ENCODE measurements at regions not wholly inside any gene's neighbourhood (a gene's known extent, or its start where the extent isn't known, plus 50 kb on each side); places are given as distances from the start of the nearest gene placed in this dataset.

GRCh38 chr22:34301569-34301968, 381.3 kb upstream of the LARGE1 start:
- no peak for TF ChIP-seq CTCF (IDR thresholded peaks at IDR 0.05; ENCODE audit: control extremely low read depth, extremely low read depth, low read depth, missing control alignments)
- CTCF ChIA-PET = interaction anchor here (1.0 to 1.1 kb wide), 2 partner anchors 8 to 10 kb away, joined by 3 to 4 read pairs; no protein-coding TSS in a partner anchor
- POLR2A ChIA-PET = no interaction called here
- DNase-seq (ENCODE audit: extremely low spot score) = no peak

GRCh38 chr22:34303656-34304055, 383.4 kb upstream of the LARGE1 start:
- ChIA-PET POLR2A (no interaction called here), CTCF (interaction anchor here (1.1 to 1.7 kb wide), 2 partner anchors 12 to 18 kb away, joined by 3 read pairs; no protein-coding TSS in a partner anchor)
- TF ChIP-seq CTCF (IDR thresholded peaks at IDR 0.05; ENCODE audit: control extremely low read depth, extremely low read depth, low read depth, missing control alignments) = no peak
- no peak for DNase-seq (ENCODE audit: extremely low spot score)

GRCh38 chr22:34306361-34306760, 386.1 kb upstream of the LARGE1 start:
- DNase-seq (ENCODE audit: extremely low spot score) = no peak
- ChIA-PET CTCF (no interaction called here), POLR2A (no interaction called here)
- no peak for TF ChIP-seq CTCF (IDR thresholded peaks at IDR 0.05; ENCODE audit: control extremely low read depth, extremely low read depth, low read depth, missing control alignments)

GRCh38 chr22:34308101-34308500, 387.8 kb upstream of the LARGE1 start:
- DNase-seq (ENCODE audit: extremely low spot score) = no peak
- CTCF ChIA-PET = interaction anchor here (0.7 kb wide), 1 partner anchor 11 kb away, joined by 4 read pairs; no protein-coding TSS in a partner anchor
- POLR2A ChIA-PET = no interaction called here
- no peak for TF ChIP-seq CTCF (IDR thresholded peaks at IDR 0.05; ENCODE audit: control extremely low read depth, extremely low read depth, low read depth, missing control alignments)

- POLR2A ChIA-PET = no interaction called here
- no peak for DNase-seq (ENCODE audit: extremely low spot score)
- CTCF ChIA-PET = interaction anchor here (1.6 kb wide), 1 partner anchor 11 kb away, joined by 4 read pairs; no protein-coding TSS in a partner anchor
- no peak for TF ChIP-seq CTCF (IDR thresholded peaks at IDR 0.05; ENCODE audit: control extremely low read depth, extremely low read depth, low read depth, missing control alignments)
Observed at GRCh38 chr22:34319346-34319745, 399.1 kb upstream of the LARGE1 start.

GRCh38 chr22:34324763-34325162, 404.5 kb upstream of the LARGE1 start:
- CTCF ChIA-PET = no interaction called here
- TF ChIP-seq CTCF (IDR thresholded peaks at IDR 0.05; ENCODE audit: control extremely low read depth, extremely low read depth, low read depth, missing control alignments) = no peak
- no peak for DNase-seq (ENCODE audit: extremely low spot score)
- POLR2A ChIA-PET = no interaction called here

GRCh38 chr22:34326901-34327300, 406.6 kb upstream of the LARGE1 start:
- ChIA-PET CTCF (no interaction called here), POLR2A (no interaction called here)
- no peak for TF ChIP-seq CTCF (IDR thresholded peaks at IDR 0.05; ENCODE audit: control extremely low read depth, extremely low read depth, low read depth, missing control alignments)
- no peak for DNase-seq (ENCODE audit: extremely low spot score)
